Activated CD4-positive, alpha-beta T cell treated with anti-CD3 and anti-CD28 coated beads for 48 hours (primary cell): ENCODE measurements at regions not wholly inside any gene's neighbourhood (a gene's known extent, or its start where the extent isn't known, plus 50 kb on each side); places are given as distances from the start of the nearest gene placed in this dataset.
"Not testable (repeated sequence)": the region's sequence is repeated elsewhere in the genome, so short reads cannot be mapped to it uniquely, and the experiment has no call there.

ENCODE experiments used
- DNase-seq: peaks from one replicate; pipeline ENCODE4 v3.0.0-alpha.2; 2020

- not testable (repeated sequence) for DNase-seq
These were observed 52.3 kb downstream of the SEPTIN7 start for GRCh38 chr7:35853194-35853593.

- no peak for DNase-seq
These were observed 53.5 kb downstream of the SEPTIN7 start for GRCh38 chr7:35854311-35854710.

- no peak for DNase-seq
These were observed 55.3 kb downstream of the SEPTIN7 start for GRCh38 chr7:35856175-35856574.

GRCh38 chr7:35860664-35861063 lies 59.8 kb downstream of the SEPTIN7 start:
- no peak for DNase-seq

GRCh38 chr7:35865287-35865686 lies 64.4 kb downstream of the SEPTIN7 start:
- DNase-seq, result no peak

- DNase-seq, result no peak
These were observed 65.3 kb downstream of the SEPTIN7 start for GRCh38 chr7:35866186-35866585.

GRCh38 chr7:35869117-35869516 lies 68.3 kb downstream of the SEPTIN7 start:
- not testable (repeated sequence) for DNase-seq

GRCh38 chr7:35869810-35870209 lies 69.0 kb downstream of the SEPTIN7 start:
- DNase-seq, result no peak

GRCh38 chr7:35871856-35872255 lies 71.0 kb downstream of the SEPTIN7 start:
- DNase-seq, result no peak

- no peak for DNase-seq
These were observed 74.0 kb downstream of the SEPTIN7 start for GRCh38 chr7:35874886-35875285.

GRCh38 chr7:35875292-35875691 lies 74.4 kb downstream of the SEPTIN7 start:
- no peak for DNase-seq

GRCh38 chr7:35878351-35878750 lies 77.5 kb downstream of the SEPTIN7 start:
- no peak for DNase-seq

- DNase-seq, result not testable (repeated sequence)
These were observed 86.6 kb downstream of the SEPTIN7 start for GRCh38 chr7:35887430-35887829.

- DNase-seq, result no peak
These were observed 88.1 kb downstream of the SEPTIN7 start for GRCh38 chr7:35889001-35889400.

- no peak for DNase-seq
These were observed 89.0 kb downstream of the SEPTIN7 start for GRCh38 chr7:35889870-35890269.

GRCh38 chr7:35891004-35891830 lies 90.4 kb downstream of the SEPTIN7 start:
- DNase-seq, result no peak

GRCh38 chr7:35893649-35894048 lies 92.8 kb downstream of the SEPTIN7 start:
- DNase-seq, result no peak

- DNase-seq, result no peak
These were observed 93.9 kb downstream of the SEPTIN7 start for GRCh38 chr7:35894721-35895120.

- DNase-seq, result no peak
These were observed 99.8 kb downstream of the SEPTIN7 start for GRCh38 chr7:35900651-35901050.

- DNase-seq, result no peak
These were observed 104.7 kb downstream of the SEPTIN7 start for GRCh38 chr7:35905555-35905954.

- DNase-seq, result peak; percentile 70
These were observed 105.5 kb downstream of the SEPTIN7 start for GRCh38 chr7:35906191-35906908.

GRCh38 chr7:35908331-35909216 lies 107.7 kb downstream of the SEPTIN7 start:
- no peak for DNase-seq

- no peak for DNase-seq
These were observed 109.1 kb downstream of the SEPTIN7 start for GRCh38 chr7:35909870-35910357.
